ENCODE measurements at regions not wholly inside any gene's neighbourhood (a gene's known extent, or its start where the extent isn't known, plus 50 kb on each side); places are given as distances from the start of the nearest gene placed in this dataset.
"Not testable (repeated sequence)": the region's sequence is repeated elsewhere in the genome, so short reads cannot be mapped to it uniquely, and the experiment has no call there.

DNA sequence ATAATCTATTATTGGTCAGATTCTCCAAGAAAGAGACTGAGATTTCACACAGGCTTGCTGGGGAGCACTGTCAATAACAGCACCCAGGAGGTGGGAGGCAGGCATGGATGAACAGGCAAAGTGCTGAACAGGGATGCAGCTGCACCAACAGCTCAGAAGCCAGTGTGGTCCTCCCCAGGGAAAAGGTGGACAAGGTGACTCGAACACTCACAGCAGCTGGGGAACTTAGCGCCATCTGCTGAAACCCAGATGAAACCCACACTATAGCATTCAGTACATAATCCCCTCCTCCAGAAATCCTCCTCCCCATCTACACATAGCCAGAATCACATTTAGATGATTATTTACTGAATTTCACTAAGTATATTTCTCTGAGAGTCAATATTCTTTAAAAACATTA is 255.2 kb upstream of the WSB1 start:
- peak in 1 of 2 experiments; percentile 3 for DNase-seq (ENCODE audit: low read depth in 1 of 2, low spot score in 1 of 2)

GRCh38 chr17:27045039-27045438 is 248.9 kb upstream of the WSB1 start:
- H3K4me3 ChIP-seq (replicated peaks; ENCODE audit: insufficient read depth, low read length); H3K27ac ChIP-seq (replicated peaks); H3K27me3 ChIP-seq (ENCODE audit: insufficient read depth, poor library complexity, severe bottlenecking); DNase-seq (ENCODE audit: low read depth in 1 of 2, low spot score in 1 of 2): not testable (repeated sequence)

More for the DNA sequence above, 255.2 kb upstream of the WSB1 start:
- H3K4me3 ChIP-seq (replicated peaks; ENCODE audit: insufficient read depth, low read length), result no peak overlapping the region
- TF ChIP-seq SPI1 (IDR thresholded peaks at IDR 0.05; ENCODE audit: borderline replicate concordance, low read depth) (no peak), CTCF (IDR thresholded peaks at IDR 0.05; ENCODE audit: insufficient read depth, low read length) (peak; percentile 8), POLR2AphosphoS5 (IDR thresholded peaks at IDR 0.05; ENCODE audit: low read depth) (no peak), GABPA (IDR thresholded peaks at IDR 0.05; ENCODE audit: low read depth) (no peak)
- no peaks in the 10 kb centered on the region for H3K27me3 ChIP-seq (ENCODE audit: insufficient read depth, poor library complexity, severe bottlenecking)
- H3K27ac ChIP-seq (replicated peaks), result no peak overlapping the region

GRCh38 chr17:27049104-27049784 is 244.7 kb upstream of the WSB1 start:
- TF ChIP-seq CTCF (IDR thresholded peaks at IDR 0.05; ENCODE audit: insufficient read depth, low read length) (no peak), POLR2AphosphoS5 (IDR thresholded peaks at IDR 0.05; ENCODE audit: low read depth) (no peak), GABPA (IDR thresholded peaks at IDR 0.05; ENCODE audit: low read depth) (no peak), SPI1 (IDR thresholded peaks at IDR 0.05; ENCODE audit: borderline replicate concordance, low read depth) (no peak)
- TF ChIP-seq, protein P1, sequence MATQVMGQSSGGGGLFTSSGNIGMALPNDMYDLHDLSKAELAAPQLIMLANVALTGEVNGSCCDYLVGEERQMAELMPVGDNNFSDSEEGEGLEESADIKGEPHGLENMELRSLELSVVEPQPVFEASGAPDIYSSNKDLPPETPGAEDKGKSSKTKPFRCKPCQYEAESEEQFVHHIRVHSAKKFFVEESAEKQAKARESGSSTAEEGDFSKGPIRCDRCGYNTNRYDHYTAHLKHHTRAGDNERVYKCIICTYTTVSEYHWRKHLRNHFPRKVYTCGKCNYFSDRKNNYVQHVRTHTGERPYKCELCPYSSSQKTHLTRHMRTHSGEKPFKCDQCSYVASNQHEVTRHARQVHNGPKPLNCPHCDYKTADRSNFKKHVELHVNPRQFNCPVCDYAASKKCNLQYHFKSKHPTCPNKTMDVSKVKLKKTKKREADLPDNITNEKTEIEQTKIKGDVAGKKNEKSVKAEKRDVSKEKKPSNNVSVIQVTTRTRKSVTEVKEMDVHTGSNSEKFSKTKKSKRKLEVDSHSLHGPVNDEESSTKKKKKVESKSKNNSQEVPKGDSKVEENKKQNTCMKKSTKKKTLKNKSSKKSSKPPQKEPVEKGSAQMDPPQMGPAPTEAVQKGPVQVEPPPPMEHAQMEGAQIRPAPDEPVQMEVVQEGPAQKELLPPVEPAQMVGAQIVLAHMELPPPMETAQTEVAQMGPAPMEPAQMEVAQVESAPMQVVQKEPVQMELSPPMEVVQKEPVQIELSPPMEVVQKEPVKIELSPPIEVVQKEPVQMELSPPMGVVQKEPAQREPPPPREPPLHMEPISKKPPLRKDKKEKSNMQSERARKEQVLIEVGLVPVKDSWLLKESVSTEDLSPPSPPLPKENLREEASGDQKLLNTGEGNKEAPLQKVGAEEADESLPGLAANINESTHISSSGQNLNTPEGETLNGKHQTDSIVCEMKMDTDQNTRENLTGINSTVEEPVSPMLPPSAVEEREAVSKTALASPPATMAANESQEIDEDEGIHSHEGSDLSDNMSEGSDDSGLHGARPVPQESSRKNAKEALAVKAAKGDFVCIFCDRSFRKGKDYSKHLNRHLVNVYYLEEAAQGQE (IDR thresholded peaks at IDR 0.05; ENCODE audit: insufficient replicate concordance, low read depth), result no peak
- no peak overlapping the region for H3K27ac ChIP-seq (replicated peaks)
- no peak overlapping the region for H3K4me3 ChIP-seq (replicated peaks; ENCODE audit: insufficient read depth, low read length)
- H3K27me3 ChIP-seq (ENCODE audit: insufficient read depth, poor library complexity, severe bottlenecking), result no peaks in the 10 kb centered on the region
- DNase-seq (ENCODE audit: low read depth in 1 of 2, low spot score in 1 of 2), result no peak

DNA sequence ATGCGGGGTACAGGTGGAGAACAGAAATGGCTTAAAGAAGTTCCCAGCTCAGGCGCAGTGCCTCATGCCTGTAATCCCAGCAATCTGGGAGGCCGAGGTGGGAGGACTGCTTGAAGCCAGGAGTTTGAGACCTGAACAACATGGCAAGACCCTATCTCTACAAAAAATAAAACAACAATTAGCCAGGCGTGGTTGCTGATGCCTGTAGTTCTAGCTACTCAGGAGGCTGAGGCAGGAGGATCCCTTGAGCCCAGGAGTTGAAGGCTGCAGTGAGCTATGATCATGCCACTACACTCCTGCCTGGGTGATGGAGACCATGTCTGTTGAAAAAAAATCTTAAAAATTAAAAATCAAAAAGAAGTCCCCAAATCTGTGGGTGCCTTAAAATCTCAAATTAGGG is 228.3 kb upstream of the WSB1 start:
- no peak overlapping the region for H3K27ac ChIP-seq (replicated peaks)
- peaks cover 11% of the 10 kb centered on the region for H3K27me3 ChIP-seq (ENCODE audit: insufficient read depth, poor library complexity, severe bottlenecking)
- no peak for DNase-seq (ENCODE audit: low read depth in 1 of 2, low spot score in 1 of 2)
- H3K4me3 ChIP-seq (replicated peaks; ENCODE audit: insufficient read depth, low read length), result no peak overlapping the region
- TF ChIP-seq GABPA (IDR thresholded peaks at IDR 0.05; ENCODE audit: low read depth) (no peak), CTCF (IDR thresholded peaks at IDR 0.05; ENCODE audit: insufficient read depth, low read length) (no peak), POLR2AphosphoS5 (IDR thresholded peaks at IDR 0.05; ENCODE audit: low read depth) (no peak), SPI1 (IDR thresholded peaks at IDR 0.05; ENCODE audit: borderline replicate concordance, low read depth) (no peak)
- TF ChIP-seq, protein P1 (IDR thresholded peaks at IDR 0.05; ENCODE audit: insufficient replicate concordance, low read depth), result no peak
